ENCODE measurements at regions not wholly inside any gene's neighbourhood (a gene's known extent, or its start where the extent isn't known, plus 50 kb on each side); places are given as distances from the start of the nearest gene placed in this dataset.
"Not testable (repeated sequence)": the region's sequence is repeated elsewhere in the genome, so short reads cannot be mapped to it uniquely, and the experiment has no call there.

DNA sequence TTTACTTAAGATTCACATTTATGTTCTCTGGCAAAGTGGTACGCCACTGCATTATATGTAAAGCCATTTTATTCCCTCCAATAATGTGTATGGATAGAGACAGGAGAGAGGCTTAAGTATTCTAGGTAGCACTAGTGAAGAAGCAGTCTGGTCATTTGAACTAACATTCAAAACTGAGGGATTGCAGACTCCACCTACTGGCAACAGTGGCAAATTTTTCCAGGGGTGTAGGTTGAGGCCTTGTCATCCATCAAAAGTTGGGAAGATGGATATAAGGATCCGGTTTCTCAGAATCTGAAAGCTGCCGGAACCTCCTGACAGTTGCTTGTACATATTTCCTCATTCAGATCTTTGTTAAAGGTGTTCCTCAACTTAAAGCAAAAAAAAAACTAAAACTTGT, 465.5 kb upstream of the FSHR start:
- H3K27me3 Mint-ChIP-seq (ENCODE audit: insufficient read depth) = peaks cover 1% of the 10 kb centered on the region
- DNase-seq = peak; percentile 58
- Histone ChIP-seq H3K9ac (ENCODE audit: extremely low read depth, low read length, poor library complexity, severe bottlenecking) (no peak overlapping the region), H3K4me3 (ENCODE audit: low read length) (no peak overlapping the region), H3K36me3 (ENCODE audit: control insufficient read depth, insufficient read depth, low read length) (no peaks in the 10 kb centered on the region), H3K27ac (ENCODE audit: low read depth, low read length) (no peak overlapping the region), H3K27me3 (ENCODE audit: control insufficient read depth, insufficient read depth, low read length, poor library complexity, severe bottlenecking) (no peaks in the 10 kb centered on the region), H3K4me1 (ENCODE audit: control insufficient read depth, insufficient read depth, low read length) (no peaks in the 10 kb centered on the region), H3K9me3 (ENCODE audit: control insufficient read depth, low read length) (no peaks in the 10 kb centered on the region)
- H3K27ac Mint-ChIP-seq = no peak overlapping the region
- peak; percentile 74 for TF ChIP-seq CTCF (conservative IDR thresholded peaks at IDR 0.05)
- H3K9me3 Mint-ChIP-seq = no peaks in the 10 kb centered on the region
- no peak overlapping the region for H3K4me3 Mint-ChIP-seq
- peaks cover 14% of the 10 kb centered on the region for H3K4me1 Mint-ChIP-seq
- 89 to 94% methylated on average over 2 of the region's 3 CpGs for WGBS, 2 experiments (ENCODE audit: insufficient coverage in 1 of 2, insufficient read length in 1 of 2)
- H3K36me3 Mint-ChIP-seq (ENCODE audit: low read depth) = no peaks in the 10 kb centered on the region

- no peak overlapping the region for H3K27ac Mint-ChIP-seq
- WGBS, 2 experiments (ENCODE audit: insufficient coverage in 1 of 2, insufficient read length in 1 of 2) = 100% methylated on average over 1 to 2 of the region's 3 CpGs
- DNase-seq = no peak
- Histone ChIP-seq H3K27me3 (ENCODE audit: control insufficient read depth, insufficient read depth, low read length, poor library complexity, severe bottlenecking) (no peaks in the 10 kb centered on the region), H3K9me3 (ENCODE audit: control insufficient read depth, low read length) (no peaks in the 10 kb centered on the region), H3K36me3 (ENCODE audit: control insufficient read depth, insufficient read depth, low read length) (no peaks in the 10 kb centered on the region), H3K9ac (ENCODE audit: extremely low read depth, low read length, poor library complexity, severe bottlenecking) (no peak overlapping the region), H3K4me1 (ENCODE audit: control insufficient read depth, insufficient read depth, low read length) (no peaks in the 10 kb centered on the region), H3K4me3 (ENCODE audit: low read length) (no peak overlapping the region), H3K27ac (ENCODE audit: low read depth, low read length) (no peak overlapping the region)
- H3K27me3 Mint-ChIP-seq (ENCODE audit: insufficient read depth) = peaks cover 1% of the 10 kb centered on the region
- peaks cover 14% of the 10 kb centered on the region for H3K4me1 Mint-ChIP-seq
- H3K9me3 Mint-ChIP-seq = no peaks in the 10 kb centered on the region
- no peak for TF ChIP-seq CTCF (conservative IDR thresholded peaks at IDR 0.05)
- H3K4me3 Mint-ChIP-seq = no peak overlapping the region
- H3K36me3 Mint-ChIP-seq (ENCODE audit: low read depth) = no peaks in the 10 kb centered on the region
These were observed 464.2 kb upstream of the FSHR start for GRCh38 chr2:49618491-49618890.

GRCh38 chr2:49616800-49617199, 462.5 kb upstream of the FSHR start:
- Histone ChIP-seq H3K9ac (ENCODE audit: extremely low read depth, low read length, poor library complexity, severe bottlenecking) (no peak overlapping the region), H3K36me3 (ENCODE audit: control insufficient read depth, insufficient read depth, low read length) (no peaks in the 10 kb centered on the region), H3K27me3 (ENCODE audit: control insufficient read depth, insufficient read depth, low read length, poor library complexity, severe bottlenecking) (no peaks in the 10 kb centered on the region), H3K4me1 (ENCODE audit: control insufficient read depth, insufficient read depth, low read length) (no peaks in the 10 kb centered on the region), H3K27ac (ENCODE audit: low read depth, low read length) (no peak overlapping the region), H3K4me3 (ENCODE audit: low read length) (no peak overlapping the region), H3K9me3 (ENCODE audit: control insufficient read depth, low read length) (peaks cover 7% of the 10 kb centered on the region)
- TF ChIP-seq CTCF (conservative IDR thresholded peaks at IDR 0.05) = peak; percentile 81
- Mint-ChIP-seq H3K4me3 (no peak overlapping the region), H3K27ac (no peak overlapping the region), H3K9me3 (peaks cover 5% of the 10 kb centered on the region), H3K27me3 (ENCODE audit: insufficient read depth) (peaks cover 1% of the 10 kb centered on the region), H3K36me3 (ENCODE audit: low read depth) (no peaks in the 10 kb centered on the region), H3K4me1 (peaks cover 13% of the 10 kb centered on the region)
- WGBS, 2 experiments (ENCODE audit: insufficient coverage in 1 of 2, insufficient read length in 1 of 2) = 0 to 32% methylated on average over 1 to 2 of the region's 2 CpGs
- DNase-seq = no peak

DNA sequence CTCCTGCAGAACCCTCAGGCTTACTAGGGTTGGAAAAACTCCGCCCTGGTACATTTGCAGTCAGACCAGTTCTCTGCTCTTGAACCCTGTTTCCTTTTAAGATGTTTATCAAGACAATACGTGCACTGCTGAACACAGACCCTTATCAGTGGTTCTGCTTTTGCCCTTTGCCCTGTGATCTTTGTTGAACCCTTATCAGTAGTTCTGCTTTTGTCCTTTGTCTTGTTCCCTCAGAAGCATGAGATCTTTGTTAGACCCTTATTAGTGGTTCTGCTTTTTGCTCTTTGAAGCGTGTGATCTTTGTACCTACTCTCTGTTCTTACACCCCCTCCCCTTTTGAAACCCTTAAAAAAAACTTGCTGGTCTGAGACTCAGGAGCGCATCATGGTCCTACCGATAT, 457.5 kb upstream of the FSHR start:
- H3K4me3 Mint-ChIP-seq; H3K4me1 Mint-ChIP-seq; H3K4me1 ChIP-seq (ENCODE audit: control insufficient read depth, insufficient read depth, low read length); H3K36me3 Mint-ChIP-seq (ENCODE audit: low read depth); H3K27me3 Mint-ChIP-seq (ENCODE audit: insufficient read depth); DNase-seq; H3K9ac ChIP-seq (ENCODE audit: extremely low read depth, low read length, poor library complexity, severe bottlenecking); H3K27me3 ChIP-seq (ENCODE audit: control insufficient read depth, insufficient read depth, low read length, poor library complexity, severe bottlenecking); H3K27ac Mint-ChIP-seq; H3K36me3 ChIP-seq (ENCODE audit: control insufficient read depth, insufficient read depth, low read length); H3K27ac ChIP-seq (ENCODE audit: low read depth, low read length): not testable (repeated sequence)
- 95 to 100% methylated on average over 3 to 5 of the region's 5 CpGs for WGBS, 2 experiments (ENCODE audit: insufficient coverage in 1 of 2, insufficient read length in 1 of 2)
- H3K4me3 ChIP-seq (ENCODE audit: low read length) = peak overlapping the region; percentile 37
- H3K9me3 ChIP-seq (ENCODE audit: control insufficient read depth, low read length) = peaks cover 17% of the 10 kb centered on the region
- peaks cover 14% of the 10 kb centered on the region for H3K9me3 Mint-ChIP-seq
